ENCODE measurements at regions not wholly inside any gene's neighbourhood (a gene's known extent, or its start where the extent isn't known, plus 50 kb on each side); places are given as distances from the start of the nearest gene placed in this dataset.

GRCh38 chr12:61998791-61999190 lies 261.4 kb upstream of the USP15 start:
- Histone ChIP-seq H3K36me3 (ENCODE audit: insufficient read depth) (no peaks in the 10 kb centered on the region), H3K27me3 (ENCODE audit: insufficient read depth, low read depth) (no peaks in the 10 kb centered on the region), H2AFZ (ENCODE audit: low read depth) (no peak overlapping the region), H3K79me2 (ENCODE audit: insufficient read depth, low read depth) (no peaks in the 10 kb centered on the region), H3K4me1 (ENCODE audit: low read depth, poor library complexity, severe bottlenecking) (no peaks in the 10 kb centered on the region), H3K27ac (no peak overlapping the region), H3K9ac (no peak overlapping the region), H3K4me2 (no peak overlapping the region), H4K20me1 (ENCODE audit: insufficient read depth) (no peaks in the 10 kb centered on the region), H3K4me3 (IDR thresholded peaks at IDR 0.05; ENCODE audit: insufficient read depth, low read depth, low read length) (no peak overlapping the region)
- TF ChIP-seq, protein P1, sequence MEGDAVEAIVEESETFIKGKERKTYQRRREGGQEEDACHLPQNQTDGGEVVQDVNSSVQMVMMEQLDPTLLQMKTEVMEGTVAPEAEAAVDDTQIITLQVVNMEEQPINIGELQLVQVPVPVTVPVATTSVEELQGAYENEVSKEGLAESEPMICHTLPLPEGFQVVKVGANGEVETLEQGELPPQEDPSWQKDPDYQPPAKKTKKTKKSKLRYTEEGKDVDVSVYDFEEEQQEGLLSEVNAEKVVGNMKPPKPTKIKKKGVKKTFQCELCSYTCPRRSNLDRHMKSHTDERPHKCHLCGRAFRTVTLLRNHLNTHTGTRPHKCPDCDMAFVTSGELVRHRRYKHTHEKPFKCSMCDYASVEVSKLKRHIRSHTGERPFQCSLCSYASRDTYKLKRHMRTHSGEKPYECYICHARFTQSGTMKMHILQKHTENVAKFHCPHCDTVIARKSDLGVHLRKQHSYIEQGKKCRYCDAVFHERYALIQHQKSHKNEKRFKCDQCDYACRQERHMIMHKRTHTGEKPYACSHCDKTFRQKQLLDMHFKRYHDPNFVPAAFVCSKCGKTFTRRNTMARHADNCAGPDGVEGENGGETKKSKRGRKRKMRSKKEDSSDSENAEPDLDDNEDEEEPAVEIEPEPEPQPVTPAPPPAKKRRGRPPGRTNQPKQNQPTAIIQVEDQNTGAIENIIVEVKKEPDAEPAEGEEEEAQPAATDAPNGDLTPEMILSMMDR (conservative IDR thresholded peaks at IDR 0.05; ENCODE audit: low read depth, low read length) = no peak

DNA sequence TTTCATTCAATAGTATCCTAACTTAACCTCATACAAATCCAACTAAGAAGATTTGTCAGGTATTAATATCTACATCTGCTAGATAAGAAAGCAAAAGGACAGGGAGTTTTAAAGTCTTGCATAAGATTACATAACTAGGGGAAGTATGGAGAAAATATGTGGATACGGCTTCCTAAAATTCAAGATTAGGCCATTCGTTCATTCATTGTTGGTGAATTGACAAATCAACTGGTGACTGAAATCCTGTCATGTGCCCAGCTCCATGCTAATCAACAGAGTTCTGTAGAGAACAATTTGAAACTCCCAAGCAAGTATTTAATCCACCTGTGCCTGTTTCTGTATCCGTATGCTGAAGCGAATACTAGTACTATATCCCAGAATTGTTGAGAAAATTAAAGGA lies 260.9 kb upstream of the USP15 start:
- no peak overlapping the region for H3K27ac ChIP-seq
- TF ChIP-seq, protein P1 (conservative IDR thresholded peaks at IDR 0.05; ENCODE audit: low read depth, low read length) = no peak
- no peak overlapping the region for H3K4me3 ChIP-seq (IDR thresholded peaks at IDR 0.05; ENCODE audit: insufficient read depth, low read depth, low read length)
- no peaks in the 10 kb centered on the region for H3K36me3 ChIP-seq (ENCODE audit: insufficient read depth)
- H3K4me2 ChIP-seq = no peak overlapping the region
- H3K9ac ChIP-seq = no peak overlapping the region
- H3K4me1 ChIP-seq (ENCODE audit: low read depth, poor library complexity, severe bottlenecking) = no peaks in the 10 kb centered on the region
- no peak overlapping the region for H2AFZ ChIP-seq (ENCODE audit: low read depth)
- no peaks in the 10 kb centered on the region for H4K20me1 ChIP-seq (ENCODE audit: insufficient read depth)
- H3K79me2 ChIP-seq (ENCODE audit: insufficient read depth, low read depth) = no peaks in the 10 kb centered on the region
- H3K27me3 ChIP-seq (ENCODE audit: insufficient read depth, low read depth) = no peaks in the 10 kb centered on the region

- Histone ChIP-seq H3K4me1 (ENCODE audit: low read depth, poor library complexity, severe bottlenecking) (peaks cover 3% of the 10 kb centered on the region), H3K36me3 (ENCODE audit: insufficient read depth) (no peaks in the 10 kb centered on the region), H3K27me3 (ENCODE audit: insufficient read depth, low read depth) (no peaks in the 10 kb centered on the region), H3K9ac (no peak overlapping the region), H3K4me2 (no peak overlapping the region), H4K20me1 (ENCODE audit: insufficient read depth) (no peaks in the 10 kb centered on the region), H3K4me3 (IDR thresholded peaks at IDR 0.05; ENCODE audit: insufficient read depth, low read depth, low read length) (no peak overlapping the region), H3K27ac (no peak overlapping the region), H2AFZ (ENCODE audit: low read depth) (no peak overlapping the region), H3K79me2 (ENCODE audit: insufficient read depth, low read depth) (no peaks in the 10 kb centered on the region)
- TF ChIP-seq, protein P1 (conservative IDR thresholded peaks at IDR 0.05; ENCODE audit: low read depth, low read length) = no peak
Observed at GRCh38 chr12:62001424-62001823, 258.8 kb upstream of the USP15 start.

DNA sequence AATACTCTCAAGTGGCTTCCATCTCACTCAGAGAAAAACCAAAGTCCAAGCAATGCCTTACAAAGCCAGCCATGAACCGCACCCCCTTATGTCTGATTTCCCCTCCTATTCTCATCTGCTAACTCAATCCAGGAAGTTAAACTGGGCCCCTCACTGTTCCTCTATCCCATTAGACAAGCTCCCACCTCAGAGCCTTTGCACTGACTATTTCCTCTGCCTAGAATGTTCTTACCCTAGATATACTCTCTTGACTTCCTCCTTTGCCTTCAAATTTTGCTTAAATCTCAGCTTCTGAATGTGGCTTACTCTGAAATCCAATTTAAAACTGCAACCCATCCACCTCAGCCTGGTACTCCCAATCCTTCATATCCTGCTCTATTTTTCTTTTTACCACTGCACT lies 257.0 kb upstream of the USP15 start:
- no peak overlapping the region for H3K27ac ChIP-seq
- H3K36me3 ChIP-seq (ENCODE audit: insufficient read depth) = no peaks in the 10 kb centered on the region
- H3K9ac ChIP-seq = no peak overlapping the region
- H3K27me3 ChIP-seq (ENCODE audit: insufficient read depth, low read depth) = no peaks in the 10 kb centered on the region
- H3K4me1 ChIP-seq (ENCODE audit: low read depth, poor library complexity, severe bottlenecking) = peaks cover 3% of the 10 kb centered on the region
- no peak overlapping the region for H3K4me2 ChIP-seq
- TF ChIP-seq, protein P1 (conservative IDR thresholded peaks at IDR 0.05; ENCODE audit: low read depth, low read length) = no peak
- no peak overlapping the region for H3K4me3 ChIP-seq (IDR thresholded peaks at IDR 0.05; ENCODE audit: insufficient read depth, low read depth, low read length)
- no peak overlapping the region for H2AFZ ChIP-seq (ENCODE audit: low read depth)
- H4K20me1 ChIP-seq (ENCODE audit: insufficient read depth) = no peaks in the 10 kb centered on the region
- H3K79me2 ChIP-seq (ENCODE audit: insufficient read depth, low read depth) = no peaks in the 10 kb centered on the region
